A549 (cell line): ENCODE measurements at regions not wholly inside any gene's neighbourhood (a gene's known extent, or its start where the extent isn't known, plus 50 kb on each side); places are given as distances from the start of the nearest gene placed in this dataset.

Experiments used
- CHD4 ChIP-seq: fragments of 200-600 bp; sonication (generic); IDR thresholded peaks from 2 replicates; pipeline ENCODE4 v1.6.1; 2016; ENCODE audit warnings: antibody characterized with exemption, mild to moderate bottlenecking, borderline replicate concordance
- CTCF ChIP-seq: fragments of >200 bp; sonication (Bioruptor Twin); formaldehyde crosslinking; IDR thresholded peaks from 3 replicates; pipeline ENCODE4 v1.5.1; 2016
- HOXA7 ChIP-seq: fragments of 250-450 bp; sonication (Bioruptor Pico); IDR thresholded peaks from 2 replicates; pipeline ENCODE4 v1.5.0; 2020; ENCODE audit warnings: mild to moderate bottlenecking, moderate library complexity
- NPAS2 ChIP-seq: fragments of 250-450 bp; sonication (Bioruptor Pico); IDR thresholded peaks from 2 replicates; pipeline ENCODE4 v1.8.0; 2022; ENCODE audit warnings: mild to moderate bottlenecking, moderate library complexity, borderline replicate concordance
- PBX3 ChIP-seq: IDR thresholded peaks from 2 replicates; pipeline ENCODE4 v1.6.1; 2012
- POLR2A ChIP-seq: IDR thresholded peaks from 2 replicates; pipeline ENCODE4 v1.6.1; 2012; ENCODE audit warnings: mild to moderate bottlenecking, low read length

DNA sequence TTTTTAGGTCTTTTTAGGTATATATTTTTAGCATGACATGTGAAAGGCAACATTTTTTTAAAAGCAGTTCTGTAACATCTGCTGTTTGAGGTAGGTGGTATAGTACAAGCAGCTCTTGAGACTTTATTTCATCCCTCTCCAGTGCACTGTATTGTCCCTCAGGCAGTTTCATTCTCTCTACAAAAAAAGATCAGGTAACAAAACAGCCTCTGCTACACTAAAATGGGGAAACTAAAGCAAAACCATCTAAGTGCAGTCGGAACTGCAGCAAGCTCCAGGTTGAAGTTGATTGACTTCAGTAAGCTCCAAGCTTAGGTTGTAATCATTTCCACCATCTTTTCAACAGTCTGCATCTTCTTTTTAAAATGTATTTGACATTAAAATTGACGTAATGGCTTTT is 195.6 kb downstream of the DEPDC1B start:
- TF ChIP-seq NPAS2 (CRISPR knock-in tag) (no peak), HOXA7 (CRISPR knock-in tag) (no peak), CHD4 (no peak), CTCF (no peak), POLR2A (no peak), PBX3 (no peak)
